Endothelial cell of umbilical vein (primary cell): ENCODE measurements at regions not wholly inside any gene's neighbourhood (a gene's known extent, or its start where the extent isn't known, plus 50 kb on each side); places are given as distances from the start of the nearest gene placed in this dataset.

Experiments used
- BruUV-seq: library from RNA; stranded (reverse); fragments of 400-500 nt; replicated peaks from 2 replicates; lab custom pipeline; 2021; lab: Mats Ljungman, UMichigan
- CTCF ChIA-PET: fragments of 300-600, 350-600 bp; sonication (Branson Sonifier 250); formaldehyde crosslinking; loops from one replicate; lab custom pipeline; 2021; ENCODE audit warnings: antibody characterized with exemption, inconsistent platforms; lab: Charles Lee
- POLR2A ChIA-PET: fragments of 300-600, 350-600 bp; sonication (Branson Sonifier 250); formaldehyde crosslinking; loops from one replicate; lab custom pipeline; 2021; ENCODE audit warnings: antibody characterized with exemption, inconsistent platforms; lab: Charles Lee
- DNase-seq: peaks from one replicate; pipeline ENCODE4 v3.0.0-alpha.2; 2011; ENCODE audit warnings: low read depth, low spot score
- FAIRE-seq: peaks from 2 replicates; lab custom pipeline; 2011; peaks lifted over from hg19 to GRCh38; lab: Jason Lieb, UNC
- H2AFZ ChIP-seq: 2 replicates; pipeline ENCODE4 v1.6.0; 2012; ENCODE audit warnings: low read depth, low read length, control low read depth, inconsistent platforms
- H3K27ac ChIP-seq: 2 replicates; pipeline ENCODE4 v1.5.1; 2011; ENCODE audit warnings: low read depth, mild to moderate bottlenecking, control low read depth, low read length, moderate library complexity; ENCODE audit not compliant: insufficient read depth
- H3K27me3 ChIP-seq, 2 experiments: 2 replicates each; pipeline versions ENCODE4 v1.6.0 to v1.6.1; 2011; ENCODE audit warnings: low read length in 2 of 2, mixed read lengths in 1 of 2; ENCODE audit not compliant: control insufficient read depth in 2 of 2, insufficient read depth in 2 of 2
- H3K36me3 ChIP-seq, 2 experiments: 2 replicates in 1 of 2; 3 replicates in 1 of 2; pipeline ENCODE4 v1.5.1; 2011; ENCODE audit warnings: low read length in 2 of 2, mild to moderate bottlenecking in 1 of 2, moderate library complexity in 1 of 2; ENCODE audit not compliant: control insufficient read depth in 2 of 2, insufficient read depth in 2 of 2; ENCODE audit errors: extremely low read depth in 1 of 2
- H3K4me1 ChIP-seq: 3 replicates; pipeline ENCODE4 v1.5.1; 2011; ENCODE audit warnings: mild to moderate bottlenecking, low read length; ENCODE audit not compliant: control insufficient read depth, insufficient read depth; ENCODE audit errors: extremely low read depth
- H3K4me2 ChIP-seq: 2 replicates; pipeline ENCODE4 v1.6.1; 2011; ENCODE audit warnings: low read length, control low read depth, mixed read lengths; ENCODE audit not compliant: insufficient read depth
- H3K4me3 ChIP-seq, 3 experiments: fragments of 200-600 bp in 1 of 3; sonication (generic), shearing (Covaris generic) in 1 of 3; replicated peaks in 1 of 3; 2 replicates each; pipeline ENCODE4 v1.5.1; 2011 to 2016; ENCODE audit warnings: control low read depth in 3 of 3, low read length in 3 of 3, mild to moderate bottlenecking in 2 of 3, inconsistent platforms in 1 of 3, low read depth in 1 of 3, moderate library complexity in 1 of 3; ENCODE audit not compliant: insufficient read depth in 1 of 3
- H3K79me2 ChIP-seq: 2 replicates; pipeline ENCODE4 v1.6.0; 2012; ENCODE audit warnings: low read length, inconsistent platforms; ENCODE audit not compliant: control insufficient read depth, insufficient read depth
- H3K9ac ChIP-seq: replicated peaks from 2 replicates; pipeline ENCODE3; 2011; ENCODE audit warnings: low read length, control low read depth; ENCODE audit not compliant: insufficient read depth; ENCODE audit errors: extremely low read depth
- H3K9me1 ChIP-seq: replicated peaks from 3 replicates; pipeline ENCODE4 v1.6.0; 2011; ENCODE audit warnings: mild to moderate bottlenecking, low read length; ENCODE audit not compliant: control insufficient read depth, insufficient read depth; ENCODE audit errors: extremely low read depth
- H3K9me3 ChIP-seq: replicated peaks from 2 replicates; pipeline ENCODE4 v1.5.1; 2012; ENCODE audit warnings: low read length, inconsistent platforms; ENCODE audit not compliant: control insufficient read depth, insufficient read depth
- H4K20me1 ChIP-seq: replicated peaks from 2 replicates; pipeline ENCODE3; 2011; ENCODE audit warnings: mild to moderate bottlenecking, low read length; ENCODE audit not compliant: control insufficient read depth, insufficient read depth; ENCODE audit errors: extremely low read depth
- EZH2 ChIP-seq: IDR thresholded peaks from 2 replicates; pipeline ENCODE4 v1.6.1; 2012; ENCODE audit warnings: borderline replicate concordance, low read depth, mild to moderate bottlenecking, moderate library complexity, low read length, inconsistent platforms; ENCODE audit not compliant: severe bottlenecking
- FOS ChIP-seq: IDR thresholded peaks from 2 replicates; pipeline ENCODE4 v1.6.1; 2011; ENCODE audit warnings: mild to moderate bottlenecking, low read length, moderate library complexity, borderline replicate concordance; ENCODE audit not compliant: insufficient read depth
- GATA2 ChIP-seq: IDR thresholded peaks from 2 replicates; pipeline ENCODE4 v1.7.0; 2011; ENCODE audit warnings: low read depth, mild to moderate bottlenecking, moderate library complexity, mixed read lengths, low read length; ENCODE audit not compliant: insufficient read length, insufficient read depth
- JUN ChIP-seq: IDR thresholded peaks from 2 replicates; pipeline ENCODE4 v1.6.1; 2011; ENCODE audit warnings: borderline replicate concordance, low read depth; ENCODE audit not compliant: insufficient read length, insufficient read depth
- MYC ChIP-seq: IDR thresholded peaks from one replicate; pipeline ENCODE4 v1.6.1; 2011; ENCODE audit warnings: mild to moderate bottlenecking, low read depth, low read length
- POLR2A ChIP-seq: IDR thresholded peaks from 2 replicates; pipeline ENCODE4 v1.6.1; 2012; ENCODE audit warnings: low read depth, mild to moderate bottlenecking, control low read depth, low read length
- POLR2AphosphoS5 ChIP-seq: IDR thresholded peaks from 2 replicates; pipeline ENCODE4 v1.6.1; 2012; ENCODE audit warnings: low read depth, mild to moderate bottlenecking, control low read depth, low read length, moderate library complexity; ENCODE audit not compliant: insufficient read depth
- dilution Hi-C: fragments of 300-500 bp; cut with MboI; formaldehyde crosslinking; loops from one replicate; pipeline ENCODE4 v1.15.0; 2019; ENCODE audit warnings: low sequenced_read_pairs; ENCODE audit not compliant: extremely low pct_ligation_motif_present
- intact Hi-C: fragments of 100-400 bp; cut with micrococcal nuclease; formaldehyde crosslinking; loops from one replicate; pipeline ENCODE4 v1.10.0; 2022
- TF ChIP-seq, protein P1 (sequence below): IDR thresholded peaks from 2 replicates; pipeline ENCODE4 v1.6.1; 2011; ENCODE audit not compliant: insufficient read depth, insufficient read length
- TF ChIP-seq, protein P2 (sequence below), 2 donors: IDR thresholded peaks; 1 replicate in 1 of 2; 2 replicates in 1 of 2; pipeline ENCODE4 v1.5.1; 2011; ENCODE audit warnings: low read length in 2 of 2, mild to moderate bottlenecking in 2 of 2, moderate library complexity in 2 of 2, control low read depth in 1 of 2, inconsistent platforms in 1 of 2, low read depth in 1 of 2; ENCODE audit not compliant: insufficient read depth in 1 of 2; ENCODE audit errors: extremely low read depth in 1 of 2

DNA sequence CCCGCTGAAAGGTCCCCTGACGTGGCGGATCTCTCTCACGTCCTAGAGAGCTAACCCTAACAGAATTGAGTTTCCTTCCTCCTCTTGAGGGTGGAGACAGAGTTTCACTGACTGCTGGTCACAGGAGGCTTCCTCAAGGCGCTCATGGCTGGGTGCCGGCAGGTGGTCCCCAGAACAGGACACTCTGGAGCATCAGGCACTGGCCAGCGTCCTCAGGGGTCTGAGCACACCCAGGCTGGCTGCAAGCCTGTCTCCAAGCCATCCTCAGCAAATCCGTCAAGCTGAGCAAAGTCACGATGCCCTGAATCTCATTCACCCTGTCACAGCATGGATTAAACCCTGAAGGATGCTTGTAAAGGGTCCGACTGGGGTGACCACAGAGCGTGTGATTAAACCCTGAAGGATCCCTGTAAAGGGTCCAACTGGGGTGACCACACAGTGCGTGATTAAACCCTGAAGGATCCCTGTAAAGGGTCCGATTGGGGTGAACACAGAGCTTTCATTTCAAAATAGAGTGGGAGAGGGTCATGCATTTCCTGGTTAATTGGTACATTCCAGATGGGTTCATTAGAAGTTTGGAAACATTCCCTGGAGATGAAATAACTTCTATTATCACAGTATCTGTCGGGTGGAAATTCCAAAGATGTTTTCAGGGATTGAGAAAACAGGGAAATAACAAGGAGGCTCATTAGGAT, 473.0 kb downstream of the BRD1 start:
- H3K27ac ChIP-seq: no peak overlapping the region
- dilution Hi-C loops (no loop called here), intact Hi-C loops (no loop called here)
- H3K4me3 ChIP-seq: no peak overlapping the region
- H3K9me3 ChIP-seq: peaks cover 4% of the 10 kb centered on the region
- H3K4me1 ChIP-seq: no peaks in the 10 kb centered on the region
- DNase-seq (no peak), FAIRE-seq (no peak)
- ChIA-PET POLR2A (no interaction called here), CTCF (no interaction called here)
- no peaks in the 10 kb centered on the region for H3K79me2 ChIP-seq
- TF ChIP-seq POLR2AphosphoS5 (no peak), GATA2 (no peak), MYC (no peak), EZH2 (no peak), JUN (no peak), POLR2A (no peak), FOS (no peak)
- TF ChIP-seq, protein P1, sequence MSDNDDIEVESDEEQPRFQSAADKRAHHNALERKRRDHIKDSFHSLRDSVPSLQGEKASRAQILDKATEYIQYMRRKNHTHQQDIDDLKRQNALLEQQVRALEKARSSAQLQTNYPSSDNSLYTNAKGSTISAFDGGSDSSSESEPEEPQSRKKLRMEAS: no peak
- TF ChIP-seq, protein P2, sequence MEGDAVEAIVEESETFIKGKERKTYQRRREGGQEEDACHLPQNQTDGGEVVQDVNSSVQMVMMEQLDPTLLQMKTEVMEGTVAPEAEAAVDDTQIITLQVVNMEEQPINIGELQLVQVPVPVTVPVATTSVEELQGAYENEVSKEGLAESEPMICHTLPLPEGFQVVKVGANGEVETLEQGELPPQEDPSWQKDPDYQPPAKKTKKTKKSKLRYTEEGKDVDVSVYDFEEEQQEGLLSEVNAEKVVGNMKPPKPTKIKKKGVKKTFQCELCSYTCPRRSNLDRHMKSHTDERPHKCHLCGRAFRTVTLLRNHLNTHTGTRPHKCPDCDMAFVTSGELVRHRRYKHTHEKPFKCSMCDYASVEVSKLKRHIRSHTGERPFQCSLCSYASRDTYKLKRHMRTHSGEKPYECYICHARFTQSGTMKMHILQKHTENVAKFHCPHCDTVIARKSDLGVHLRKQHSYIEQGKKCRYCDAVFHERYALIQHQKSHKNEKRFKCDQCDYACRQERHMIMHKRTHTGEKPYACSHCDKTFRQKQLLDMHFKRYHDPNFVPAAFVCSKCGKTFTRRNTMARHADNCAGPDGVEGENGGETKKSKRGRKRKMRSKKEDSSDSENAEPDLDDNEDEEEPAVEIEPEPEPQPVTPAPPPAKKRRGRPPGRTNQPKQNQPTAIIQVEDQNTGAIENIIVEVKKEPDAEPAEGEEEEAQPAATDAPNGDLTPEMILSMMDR (IDR thresholded peaks at IDR 0.05; ENCODE audit: extremely low read depth in 1 of 2, insufficient read depth in 1 of 2, low read depth in 1 of 2, low read length in 2 of 2): no peak
- H2AFZ ChIP-seq: no peak overlapping the region
- H3K9ac ChIP-seq: no peak overlapping the region
- H3K36me3 ChIP-seq: no peaks in the 10 kb centered on the region
- no peaks in the 10 kb centered on the region for H3K27me3 ChIP-seq
- H3K9me1 ChIP-seq: no peaks in the 10 kb centered on the region
- H4K20me1 ChIP-seq: no peaks in the 10 kb centered on the region
- no peak overlapping the region for H3K4me2 ChIP-seq
- no TSS peak for BruUV-seq
